ENCODE measurements at regions not wholly inside any gene's neighbourhood (a gene's known extent, or its start where the extent isn't known, plus 50 kb on each side); places are given as distances from the start of the nearest gene placed in this dataset.

- TF ChIP-seq TAF1 (IDR thresholded peaks at IDR 0.05; ENCODE audit: borderline replicate concordance, low read depth, low read length): no peak
- no peak for TF ChIP-seq POLR2A (IDR thresholded peaks at IDR 0.05; ENCODE audit: low read depth, low read length)
These were observed 311.5 kb upstream of the DCBLD2 start for GRCh38 chr3:99212969-99213368.

Measured in GM12892 (cell line).